ENCODE measurements at regions not wholly inside any gene's neighbourhood (a gene's known extent, or its start where the extent isn't known, plus 50 kb on each side); places are given as distances from the start of the nearest gene placed in this dataset.

DNA sequence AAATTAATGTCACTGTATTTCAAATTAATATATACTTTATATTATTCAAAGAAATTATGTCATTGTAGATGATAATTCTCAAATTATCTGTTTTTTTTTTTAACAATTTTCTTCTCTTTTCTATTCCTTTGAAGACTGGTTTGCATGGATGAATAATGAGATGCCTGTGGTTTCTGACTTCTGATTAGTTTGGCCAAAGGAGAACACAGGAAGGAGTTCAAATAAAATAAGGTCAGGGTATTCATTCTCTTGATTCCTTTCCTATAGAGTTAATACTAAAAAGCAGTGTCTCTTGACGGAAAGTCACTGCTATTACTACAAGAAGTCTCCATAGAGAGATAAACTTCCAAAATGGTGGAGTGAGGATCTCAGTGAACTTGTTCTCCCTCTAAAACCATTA lies 279.6 kb upstream of the FTMT start:
- Histone ChIP-seq H3K36me3 (ENCODE audit: low read depth) (no peaks in the 10 kb centered on the region), H3K27me3 (ENCODE audit: insufficient read depth, low read depth) (no peaks in the 10 kb centered on the region), H3K4me2 (no peak overlapping the region), H3K9me2 (ENCODE audit: insufficient read depth) (no peaks in the 10 kb centered on the region), H3K4me3 (no peak overlapping the region), H3K4me1 (replicated peaks; ENCODE audit: insufficient read depth) (no peaks in the 10 kb centered on the region), H3K27ac (no peak overlapping the region), H3K9me3 (ENCODE audit: insufficient read depth, low read depth) (no peaks in the 10 kb centered on the region), H2AFZ (no peak overlapping the region), H4K20me1 (ENCODE audit: insufficient read depth) (no peaks in the 10 kb centered on the region), H3K79me2 (ENCODE audit: low read depth) (no peaks in the 10 kb centered on the region), H3F3A (ENCODE audit: insufficient read depth, low read depth) (no peaks in the 10 kb centered on the region)
- ChIA-PET POLR2A (ENCODE audit: unreplicated experiment) (no interaction called here), CTCF (no interaction called here)
- BruUV-seq (replicated peaks), result no TSS peak
- DNase-seq, result no peak
- no peak for TF ChIP-seq EZH2 (IDR thresholded peaks at IDR 0.05; ENCODE audit: low read depth)
- TF ChIP-seq, protein P1, sequence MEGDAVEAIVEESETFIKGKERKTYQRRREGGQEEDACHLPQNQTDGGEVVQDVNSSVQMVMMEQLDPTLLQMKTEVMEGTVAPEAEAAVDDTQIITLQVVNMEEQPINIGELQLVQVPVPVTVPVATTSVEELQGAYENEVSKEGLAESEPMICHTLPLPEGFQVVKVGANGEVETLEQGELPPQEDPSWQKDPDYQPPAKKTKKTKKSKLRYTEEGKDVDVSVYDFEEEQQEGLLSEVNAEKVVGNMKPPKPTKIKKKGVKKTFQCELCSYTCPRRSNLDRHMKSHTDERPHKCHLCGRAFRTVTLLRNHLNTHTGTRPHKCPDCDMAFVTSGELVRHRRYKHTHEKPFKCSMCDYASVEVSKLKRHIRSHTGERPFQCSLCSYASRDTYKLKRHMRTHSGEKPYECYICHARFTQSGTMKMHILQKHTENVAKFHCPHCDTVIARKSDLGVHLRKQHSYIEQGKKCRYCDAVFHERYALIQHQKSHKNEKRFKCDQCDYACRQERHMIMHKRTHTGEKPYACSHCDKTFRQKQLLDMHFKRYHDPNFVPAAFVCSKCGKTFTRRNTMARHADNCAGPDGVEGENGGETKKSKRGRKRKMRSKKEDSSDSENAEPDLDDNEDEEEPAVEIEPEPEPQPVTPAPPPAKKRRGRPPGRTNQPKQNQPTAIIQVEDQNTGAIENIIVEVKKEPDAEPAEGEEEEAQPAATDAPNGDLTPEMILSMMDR (conservative IDR thresholded peaks at IDR 0.05), result no peak
- intact Hi-C loops (cut with micrococcal nuclease; ENCODE audit: unreplicated experiment), result no loop called here

DNA sequence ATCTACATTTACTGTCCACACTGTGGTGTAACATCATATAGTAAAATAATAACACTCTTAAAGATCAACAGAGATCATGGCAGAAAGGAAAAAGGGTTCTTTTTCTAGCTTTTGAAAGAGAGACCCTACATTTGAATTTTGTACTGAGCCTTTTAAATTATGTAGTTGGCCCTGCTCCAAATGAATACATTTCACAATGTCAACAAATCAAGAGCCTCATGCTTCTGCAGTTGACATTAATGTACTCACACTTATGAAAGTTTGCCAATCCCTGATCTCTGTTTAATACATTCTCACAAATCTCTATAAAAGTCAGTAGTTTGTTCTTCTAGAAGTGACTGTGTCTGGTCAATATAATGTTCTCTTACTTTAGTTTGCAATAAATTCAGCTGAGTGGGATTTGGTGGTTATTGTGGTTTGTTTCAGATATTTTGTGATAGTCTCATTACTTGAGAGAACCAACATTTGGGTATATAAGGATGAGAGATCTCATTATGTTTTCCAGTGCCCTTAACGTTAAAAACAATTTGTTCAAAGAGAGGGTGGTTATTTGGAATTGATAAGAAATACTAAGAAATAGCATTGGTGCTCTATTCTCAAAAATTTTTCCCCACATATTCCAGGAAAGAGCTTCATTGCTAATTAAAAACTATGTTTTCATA lies 277.8 kb upstream of the FTMT start:
- no peaks in the 10 kb centered on the region for H3K79me2 ChIP-seq (ENCODE audit: low read depth)
- POLR2A ChIA-PET (ENCODE audit: unreplicated experiment), result no interaction called here
- no peak overlapping the region for H3K4me2 ChIP-seq
- H3K36me3 ChIP-seq (ENCODE audit: low read depth), result no peaks in the 10 kb centered on the region
- DNase-seq, result no peak
- H2AFZ ChIP-seq, result no peak overlapping the region
- no peak overlapping the region for H3K27ac ChIP-seq
- no peaks in the 10 kb centered on the region for H3F3A ChIP-seq (ENCODE audit: insufficient read depth, low read depth)
- H3K9me3 ChIP-seq (ENCODE audit: insufficient read depth, low read depth), result no peaks in the 10 kb centered on the region
- H4K20me1 ChIP-seq (ENCODE audit: insufficient read depth), result no peaks in the 10 kb centered on the region
- H3K27me3 ChIP-seq (ENCODE audit: insufficient read depth, low read depth), result no peaks in the 10 kb centered on the region
- CTCF ChIA-PET, result no interaction called here
- TF ChIP-seq, protein P1 (conservative IDR thresholded peaks at IDR 0.05), result no peak
- no peak for TF ChIP-seq EZH2 (IDR thresholded peaks at IDR 0.05; ENCODE audit: low read depth)
- BruUV-seq (replicated peaks), result no TSS peak
- H3K4me3 ChIP-seq, result no peak overlapping the region
- H3K9me2 ChIP-seq (ENCODE audit: insufficient read depth), result no peaks in the 10 kb centered on the region
- intact Hi-C loops (cut with micrococcal nuclease; ENCODE audit: unreplicated experiment), result no loop called here
- H3K4me1 ChIP-seq (replicated peaks; ENCODE audit: insufficient read depth), result no peaks in the 10 kb centered on the region

DNA sequence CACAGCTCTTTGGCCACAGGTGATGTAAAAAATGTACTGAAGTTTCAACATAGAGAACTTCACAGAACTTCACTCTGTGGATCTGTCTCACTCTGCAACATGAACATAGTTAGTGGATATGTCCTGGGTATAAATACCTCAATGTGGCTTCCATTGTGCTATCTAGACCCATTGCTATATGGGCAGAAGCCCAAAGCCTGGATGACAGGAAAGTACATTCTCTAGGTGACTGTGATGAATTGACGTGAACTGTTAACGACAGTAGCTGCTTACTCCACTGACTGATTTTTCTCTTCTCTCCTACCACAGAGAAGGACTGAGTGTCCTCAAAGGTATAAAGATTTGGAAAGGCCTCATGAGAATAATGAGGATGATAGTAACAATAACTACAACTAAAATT lies 270.1 kb upstream of the FTMT start:
- CTCF ChIA-PET, result no interaction called here
- TF ChIP-seq, protein P1 (conservative IDR thresholded peaks at IDR 0.05), result no peak
- TF ChIP-seq EZH2 (IDR thresholded peaks at IDR 0.05; ENCODE audit: low read depth), result no peak

More for the DNA sequence above, 270.1 kb upstream of the FTMT start:
- BruUV-seq (replicated peaks), result no TSS peak
- H3K27me3 ChIP-seq (ENCODE audit: insufficient read depth, low read depth), result no peaks in the 10 kb centered on the region
- no peak overlapping the region for H3K4me2 ChIP-seq
- H3K9me3 ChIP-seq (ENCODE audit: insufficient read depth, low read depth), result no peaks in the 10 kb centered on the region
- DNase-seq, result no peak
- H3K79me2 ChIP-seq (ENCODE audit: low read depth), result no peaks in the 10 kb centered on the region
- POLR2A ChIA-PET (ENCODE audit: unreplicated experiment), result no interaction called here
- no peak overlapping the region for H3K27ac ChIP-seq
- H3K9me2 ChIP-seq (ENCODE audit: insufficient read depth), result no peaks in the 10 kb centered on the region
- no peaks in the 10 kb centered on the region for H4K20me1 ChIP-seq (ENCODE audit: insufficient read depth)
- H2AFZ ChIP-seq, result no peak overlapping the region
- intact Hi-C loops (cut with micrococcal nuclease; ENCODE audit: unreplicated experiment), result no loop called here
- H3K4me3 ChIP-seq, result no peak overlapping the region
- H3F3A ChIP-seq (ENCODE audit: insufficient read depth, low read depth), result no peaks in the 10 kb centered on the region
- H3K4me1 ChIP-seq (replicated peaks; ENCODE audit: insufficient read depth), result no peaks in the 10 kb centered on the region
- H3K36me3 ChIP-seq (ENCODE audit: low read depth), result no peaks in the 10 kb centered on the region
